Osteoblast (primary cell): ENCODE measurements at regions not wholly inside any gene's neighbourhood (a gene's known extent, or its start where the extent isn't known, plus 50 kb on each side); places are given as distances from the start of the nearest gene placed in this dataset.

Source experiments
- DNase-seq: peaks from one replicate; pipeline ENCODE4 v3.0.0; 2011; ENCODE audit warnings: low spot score, mixed read lengths; ENCODE audit not compliant: insufficient read length; ENCODE audit errors: missing footprints
- H2AFZ ChIP-seq: 2 replicates; pipeline ENCODE4 v1.6.0; 2011; ENCODE audit warnings: mild to moderate bottlenecking, low read length
- H3K27ac ChIP-seq: 2 replicates; pipeline ENCODE4 v1.5.1; 2011; ENCODE audit warnings: mild to moderate bottlenecking, low read depth, low read length, moderate library complexity
- H3K27me3 ChIP-seq: 2 replicates; pipeline ENCODE4 v1.6.0; 2012; ENCODE audit warnings: mild to moderate bottlenecking, control low read depth, inconsistent platforms, low read length, moderate library complexity; ENCODE audit not compliant: insufficient read depth
- H3K36me3 ChIP-seq: 2 replicates; pipeline ENCODE4 v1.5.1; 2011; ENCODE audit warnings: mild to moderate bottlenecking, low read length, control low read depth, moderate library complexity; ENCODE audit not compliant: insufficient read depth
- H3K4me1 ChIP-seq: 2 replicates; pipeline ENCODE4 v1.5.1; 2011; ENCODE audit warnings: mild to moderate bottlenecking, low read length, control low read depth, moderate library complexity; ENCODE audit not compliant: insufficient read depth
- H3K4me2 ChIP-seq: 2 replicates; pipeline ENCODE4 v1.6.0; 2011; ENCODE audit warnings: mild to moderate bottlenecking, low read length; ENCODE audit not compliant: insufficient read depth
- H3K4me3 ChIP-seq: fragments of 200-600 bp; sonication (generic); 3 replicates; pipeline ENCODE4 v1.5.1; 2012; ENCODE audit warnings: mild to moderate bottlenecking, low read length, inconsistent platforms; ENCODE audit not compliant: insufficient read depth
- H3K79me2 ChIP-seq: 2 replicates; pipeline ENCODE4 v1.6.0; 2012; ENCODE audit warnings: mild to moderate bottlenecking, low read length, control low read depth, inconsistent platforms; ENCODE audit not compliant: insufficient read depth
- H3K9me3 ChIP-seq: 2 replicates; pipeline ENCODE4 v1.5.1; 2011; ENCODE audit warnings: low read depth, low read length, control low read depth
- H4K20me1 ChIP-seq: 2 replicates; pipeline ENCODE4 v1.6.0; 2012; ENCODE audit warnings: mild to moderate bottlenecking, low read length, control low read depth; ENCODE audit not compliant: insufficient read depth
- TF ChIP-seq, protein P1 (sequence below): IDR thresholded peaks from 2 replicates; pipeline ENCODE4 v1.5.1; 2011; ENCODE audit warnings: mild to moderate bottlenecking, low read depth, low read length, moderate library complexity; ENCODE audit errors: extremely low read depth

DNA sequence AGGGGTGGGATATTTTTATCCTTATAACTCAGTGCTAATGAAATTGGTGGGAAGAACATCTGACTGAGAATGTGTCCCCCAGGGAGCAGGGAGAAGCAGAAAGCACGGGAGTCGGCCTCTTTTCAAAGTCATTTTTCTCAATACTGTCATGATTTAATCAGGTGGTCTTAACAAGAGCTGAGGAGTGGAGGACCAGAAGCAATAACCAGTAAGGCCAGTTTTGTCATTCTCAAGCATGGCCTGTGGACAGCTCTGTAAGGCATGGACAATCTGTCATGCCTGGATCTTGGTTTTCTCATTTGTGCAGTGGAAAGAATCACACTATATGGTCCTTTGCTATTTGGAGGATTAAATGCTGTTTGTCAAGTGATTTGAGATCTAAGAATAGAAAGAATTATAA is 99.7 kb downstream of the TNFSF11 start:
- Histone ChIP-seq H3K4me3 (no peak overlapping the region), H2AFZ (no peak overlapping the region), H3K36me3 (no peaks in the 10 kb centered on the region), H3K9me3 (no peaks in the 10 kb centered on the region), H3K27ac (no peak overlapping the region), H3K79me2 (no peaks in the 10 kb centered on the region), H3K4me1 (no peaks in the 10 kb centered on the region), H3K27me3 (peaks cover 3% of the 10 kb centered on the region), H3K4me2 (no peak overlapping the region), H4K20me1 (no peaks in the 10 kb centered on the region)
- TF ChIP-seq, protein P1, sequence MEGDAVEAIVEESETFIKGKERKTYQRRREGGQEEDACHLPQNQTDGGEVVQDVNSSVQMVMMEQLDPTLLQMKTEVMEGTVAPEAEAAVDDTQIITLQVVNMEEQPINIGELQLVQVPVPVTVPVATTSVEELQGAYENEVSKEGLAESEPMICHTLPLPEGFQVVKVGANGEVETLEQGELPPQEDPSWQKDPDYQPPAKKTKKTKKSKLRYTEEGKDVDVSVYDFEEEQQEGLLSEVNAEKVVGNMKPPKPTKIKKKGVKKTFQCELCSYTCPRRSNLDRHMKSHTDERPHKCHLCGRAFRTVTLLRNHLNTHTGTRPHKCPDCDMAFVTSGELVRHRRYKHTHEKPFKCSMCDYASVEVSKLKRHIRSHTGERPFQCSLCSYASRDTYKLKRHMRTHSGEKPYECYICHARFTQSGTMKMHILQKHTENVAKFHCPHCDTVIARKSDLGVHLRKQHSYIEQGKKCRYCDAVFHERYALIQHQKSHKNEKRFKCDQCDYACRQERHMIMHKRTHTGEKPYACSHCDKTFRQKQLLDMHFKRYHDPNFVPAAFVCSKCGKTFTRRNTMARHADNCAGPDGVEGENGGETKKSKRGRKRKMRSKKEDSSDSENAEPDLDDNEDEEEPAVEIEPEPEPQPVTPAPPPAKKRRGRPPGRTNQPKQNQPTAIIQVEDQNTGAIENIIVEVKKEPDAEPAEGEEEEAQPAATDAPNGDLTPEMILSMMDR, result no peak
- DNase-seq, result no peak

DNA sequence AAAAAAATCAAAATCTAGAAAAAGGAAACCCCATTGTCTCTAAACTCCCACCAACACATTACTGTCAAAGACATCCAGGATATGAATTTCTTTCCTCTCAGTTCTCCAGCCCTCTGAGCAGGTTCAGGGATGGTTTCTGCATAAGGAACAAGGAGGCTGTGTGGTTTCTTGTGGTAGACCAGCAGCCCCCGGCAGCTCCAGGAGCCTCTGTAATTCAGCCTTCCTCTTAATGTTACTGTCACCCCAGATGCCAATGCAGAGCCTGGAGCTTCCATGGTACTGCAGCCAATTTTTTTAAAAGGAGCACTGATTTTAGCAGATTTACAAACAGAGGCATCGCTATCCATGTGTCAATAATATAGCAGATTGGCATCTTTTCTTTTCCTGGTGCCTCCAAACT is 100.6 kb upstream of the FAM216B start:
- no peak overlapping the region for H2AFZ ChIP-seq
- no peak overlapping the region for H3K4me2 ChIP-seq
- no peaks in the 10 kb centered on the region for H3K4me1 ChIP-seq
- no peak for DNase-seq
- H3K9me3 ChIP-seq, result no peaks in the 10 kb centered on the region
- no peak overlapping the region for H3K4me3 ChIP-seq
- H4K20me1 ChIP-seq, result no peaks in the 10 kb centered on the region
- no peak overlapping the region for H3K27ac ChIP-seq
- TF ChIP-seq, protein P1, result no peak
- peaks cover 13% of the 10 kb centered on the region for H3K27me3 ChIP-seq
- no peaks in the 10 kb centered on the region for H3K79me2 ChIP-seq
- H3K36me3 ChIP-seq, result no peaks in the 10 kb centered on the region

DNA sequence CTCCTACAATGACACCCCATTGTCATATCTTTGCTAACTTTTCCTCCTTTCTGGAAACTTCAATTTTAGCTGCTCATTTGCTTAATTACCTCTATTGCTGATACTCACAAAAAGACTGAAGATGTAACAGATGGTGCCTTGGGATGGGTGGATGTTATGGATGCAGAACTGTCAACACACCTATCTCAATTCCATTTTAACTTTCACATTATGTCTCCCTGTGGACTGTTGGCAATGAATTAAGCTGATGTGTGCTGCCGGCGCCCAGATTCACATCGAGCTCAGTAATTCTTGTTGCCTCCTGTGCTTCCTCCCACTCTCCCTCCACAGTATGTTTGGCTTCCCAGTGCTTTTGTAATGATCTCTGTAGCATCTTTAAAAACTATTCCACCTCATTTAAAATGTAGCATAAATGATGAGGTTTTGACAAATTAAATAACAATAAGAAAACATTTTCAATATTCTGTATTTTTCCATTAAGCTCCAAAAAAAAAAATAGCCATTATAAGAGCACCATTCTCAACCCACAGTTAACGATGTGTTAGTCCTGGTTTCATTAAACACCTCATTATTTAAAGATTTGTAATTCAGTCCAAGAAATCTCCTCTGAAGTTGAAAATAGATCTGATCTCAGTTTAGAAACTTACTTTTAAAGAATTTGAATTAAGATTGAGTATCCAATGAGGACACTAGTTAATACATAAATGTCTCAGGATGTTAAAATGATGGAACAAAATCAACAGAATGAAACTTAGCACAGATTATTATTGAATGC is 99.9 kb upstream of the FAM216B start:
- no peak overlapping the region for H3K4me3 ChIP-seq
- peaks cover 13% of the 10 kb centered on the region for H3K27me3 ChIP-seq
- DNase-seq, result no peak
- H3K9me3 ChIP-seq, result no peaks in the 10 kb centered on the region
- no peak overlapping the region for H3K27ac ChIP-seq
- TF ChIP-seq, protein P1, result no peak
- no peaks in the 10 kb centered on the region for H3K79me2 ChIP-seq
- H3K36me3 ChIP-seq, result no peaks in the 10 kb centered on the region
- H4K20me1 ChIP-seq, result no peaks in the 10 kb centered on the region
- H3K4me1 ChIP-seq, result no peaks in the 10 kb centered on the region
- no peak overlapping the region for H3K4me2 ChIP-seq
- no peak overlapping the region for H2AFZ ChIP-seq

DNA sequence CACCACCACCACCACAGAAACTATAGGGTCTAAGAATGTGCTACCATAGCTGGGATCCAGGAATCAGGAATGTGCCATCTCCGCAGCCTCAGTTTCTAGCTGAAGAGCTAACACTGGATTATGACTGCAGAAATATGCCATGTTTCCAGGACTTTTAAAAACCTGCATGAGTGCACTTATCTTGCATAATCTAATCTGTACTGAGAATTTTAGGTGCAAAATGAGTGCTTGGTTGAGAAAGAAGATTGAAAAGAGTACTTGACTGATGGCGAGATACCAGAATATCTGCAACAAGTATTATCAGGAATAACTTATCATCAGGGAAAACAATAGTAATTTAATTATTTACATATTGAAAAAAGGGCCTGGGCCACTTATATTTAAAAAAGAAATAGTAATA is 97.2 kb upstream of the FAM216B start:
- H3K36me3 ChIP-seq, result no peaks in the 10 kb centered on the region
- no peaks in the 10 kb centered on the region for H3K9me3 ChIP-seq
- peaks cover 13% of the 10 kb centered on the region for H3K27me3 ChIP-seq
- H3K4me3 ChIP-seq, result no peak overlapping the region
- TF ChIP-seq, protein P1, result no peak
- H4K20me1 ChIP-seq, result no peaks in the 10 kb centered on the region
- no peaks in the 10 kb centered on the region for H3K79me2 ChIP-seq
- no peak overlapping the region for H3K4me2 ChIP-seq
- no peak overlapping the region for H3K27ac ChIP-seq
- no peak overlapping the region for H2AFZ ChIP-seq
- H3K4me1 ChIP-seq, result no peaks in the 10 kb centered on the region
- DNase-seq, result no peak
